Inflammatory macrophage treated with lipopolysaccharide for 1 hour (primary cell): ENCODE measurements at regions not wholly inside any gene's neighbourhood (a gene's known extent, or its start where the extent isn't known, plus 50 kb on each side); places are given as distances from the start of the nearest gene placed in this dataset.

Experiments
- DNase-seq, 2 donors: peaks; one replicate each; pipeline ENCODE4 v3.0.0-alpha.2; 2020 to 2022

DNA sequence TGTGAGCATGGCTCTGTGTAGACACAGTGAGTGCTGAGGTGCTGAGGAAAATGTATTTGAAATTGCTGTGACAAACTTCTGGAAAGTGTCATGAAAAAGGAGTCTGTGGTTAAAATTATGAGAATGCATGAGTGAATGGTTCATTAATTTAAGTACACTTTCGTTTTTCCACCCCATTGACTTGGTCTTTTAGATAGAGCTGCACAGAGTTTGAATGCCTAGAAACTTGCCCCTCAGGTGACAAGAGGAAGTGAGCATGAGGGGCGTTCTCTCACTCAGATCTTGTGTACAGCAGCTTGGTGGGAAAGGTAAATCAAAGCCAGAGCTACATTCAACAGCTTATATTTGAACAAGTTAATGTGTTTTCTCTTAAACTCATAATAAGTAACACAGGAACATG lies 296.8 kb downstream of the WDR72 start:
- no peak for DNase-seq

DNA sequence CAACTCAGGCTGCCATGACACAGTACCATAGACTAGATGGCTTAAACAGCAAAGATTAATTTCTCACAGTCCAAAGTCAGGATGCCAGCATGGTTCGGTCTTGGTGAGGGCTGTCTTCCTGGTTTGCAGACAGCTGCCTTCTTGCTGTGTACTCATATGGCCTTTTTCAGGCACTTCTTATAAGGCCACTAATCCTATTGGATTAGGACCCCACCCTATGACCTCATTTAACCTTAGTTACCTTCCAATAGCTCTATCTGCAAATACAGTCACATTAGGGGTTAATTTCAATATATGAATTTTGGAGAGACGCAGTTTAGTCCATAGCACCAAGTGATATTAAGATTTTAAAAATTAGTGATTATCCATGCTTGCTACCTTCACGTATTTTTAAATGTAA lies 297.8 kb downstream of the WDR72 start:
- no peak for DNase-seq

DNA sequence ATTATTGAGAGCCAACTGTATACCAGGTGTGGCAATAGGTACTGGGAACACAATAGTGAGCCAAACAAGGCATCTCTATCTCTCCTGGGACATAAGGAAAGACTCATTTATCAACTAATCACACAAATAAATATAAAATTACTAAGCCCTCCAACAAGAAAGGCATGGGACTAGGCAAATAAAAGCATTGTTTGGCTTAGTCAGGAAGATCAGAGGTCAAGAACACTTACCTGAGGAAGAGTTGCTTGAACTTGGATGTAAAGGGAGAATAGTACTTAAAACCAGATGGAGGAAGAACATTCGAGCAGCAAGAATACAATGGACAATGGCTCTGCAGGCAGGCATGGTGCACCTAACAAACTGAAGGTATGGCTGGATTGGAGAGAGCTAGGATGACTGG lies 300.7 kb downstream of the WDR72 start:
- DNase-seq = no peak

DNA sequence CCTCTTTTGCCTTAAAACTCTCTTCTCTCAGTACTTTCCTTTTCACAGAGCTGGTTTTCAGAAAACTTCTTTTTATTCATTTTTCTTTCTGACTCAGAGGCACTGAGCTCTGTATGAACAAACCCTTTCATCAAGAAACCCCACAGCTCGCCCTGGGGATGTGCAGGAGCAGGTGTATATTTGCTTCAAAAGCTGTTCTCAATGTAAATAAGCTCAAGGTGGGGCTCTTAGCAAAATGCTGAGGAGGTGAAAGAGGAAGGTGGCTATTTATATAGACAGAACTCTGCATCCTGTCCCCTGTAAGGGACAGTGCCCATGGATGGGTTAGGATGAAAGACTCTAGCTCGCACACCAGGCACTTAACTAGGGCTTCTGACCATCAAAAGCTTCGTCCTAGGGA lies 302.0 kb downstream of the WDR72 start:
- DNase-seq = no peak

DNA sequence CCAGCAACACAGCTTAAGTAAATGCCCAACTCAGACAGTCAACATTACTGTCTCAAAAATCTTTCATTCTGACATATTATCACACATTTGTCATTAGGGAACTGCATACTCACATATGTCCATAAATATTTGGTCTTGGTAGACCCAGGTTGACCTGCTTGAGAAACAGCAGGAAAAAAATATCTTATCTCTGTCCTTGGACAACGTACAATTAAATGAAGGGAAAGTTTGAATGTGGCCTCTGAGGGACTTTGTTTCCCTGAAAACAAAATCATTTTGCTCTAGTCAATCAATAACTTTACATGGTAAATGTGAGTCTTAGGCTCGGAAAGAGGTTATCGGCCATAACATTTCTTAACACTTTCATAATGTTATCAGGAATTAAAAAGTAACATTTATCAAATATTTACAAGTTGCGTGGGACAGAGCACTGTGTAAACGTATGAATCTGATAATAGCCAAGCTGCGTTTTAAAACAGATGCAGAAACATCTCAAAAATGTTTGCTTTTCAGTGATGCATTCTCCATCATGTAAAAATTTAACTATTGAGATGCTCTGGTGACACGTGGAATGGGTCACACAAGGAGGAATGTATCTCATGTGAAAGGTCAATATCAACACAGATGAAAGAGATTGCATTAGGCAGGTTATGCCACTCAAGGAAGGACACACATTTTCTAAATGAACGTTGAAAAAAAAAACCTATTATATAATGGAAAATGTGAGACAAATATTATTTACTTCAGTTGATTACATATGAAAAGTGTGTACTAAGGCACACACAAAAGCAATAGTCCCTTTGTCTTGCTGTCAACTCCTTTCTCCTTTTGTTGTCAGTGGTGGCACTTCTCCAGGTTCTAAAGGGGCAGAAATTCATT lies 304.4 kb downstream of the WDR72 start:
- DNase-seq = no peak

DNA sequence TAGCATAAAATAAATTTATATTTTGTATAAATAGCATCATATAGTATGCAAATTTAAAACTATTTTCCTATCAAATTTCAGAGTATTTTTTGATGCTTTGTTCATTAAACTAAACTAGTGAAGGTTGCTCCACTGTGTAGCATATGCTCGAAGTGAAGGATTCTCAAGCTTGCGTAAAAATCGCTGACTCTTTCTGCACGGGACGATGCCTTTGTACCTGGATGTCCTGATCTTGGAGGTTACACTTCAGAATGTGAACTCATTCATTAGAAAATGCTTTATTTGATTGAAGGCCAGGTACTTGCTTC lies 305.0 kb downstream of the WDR72 start:
- DNase-seq = no peak

DNA sequence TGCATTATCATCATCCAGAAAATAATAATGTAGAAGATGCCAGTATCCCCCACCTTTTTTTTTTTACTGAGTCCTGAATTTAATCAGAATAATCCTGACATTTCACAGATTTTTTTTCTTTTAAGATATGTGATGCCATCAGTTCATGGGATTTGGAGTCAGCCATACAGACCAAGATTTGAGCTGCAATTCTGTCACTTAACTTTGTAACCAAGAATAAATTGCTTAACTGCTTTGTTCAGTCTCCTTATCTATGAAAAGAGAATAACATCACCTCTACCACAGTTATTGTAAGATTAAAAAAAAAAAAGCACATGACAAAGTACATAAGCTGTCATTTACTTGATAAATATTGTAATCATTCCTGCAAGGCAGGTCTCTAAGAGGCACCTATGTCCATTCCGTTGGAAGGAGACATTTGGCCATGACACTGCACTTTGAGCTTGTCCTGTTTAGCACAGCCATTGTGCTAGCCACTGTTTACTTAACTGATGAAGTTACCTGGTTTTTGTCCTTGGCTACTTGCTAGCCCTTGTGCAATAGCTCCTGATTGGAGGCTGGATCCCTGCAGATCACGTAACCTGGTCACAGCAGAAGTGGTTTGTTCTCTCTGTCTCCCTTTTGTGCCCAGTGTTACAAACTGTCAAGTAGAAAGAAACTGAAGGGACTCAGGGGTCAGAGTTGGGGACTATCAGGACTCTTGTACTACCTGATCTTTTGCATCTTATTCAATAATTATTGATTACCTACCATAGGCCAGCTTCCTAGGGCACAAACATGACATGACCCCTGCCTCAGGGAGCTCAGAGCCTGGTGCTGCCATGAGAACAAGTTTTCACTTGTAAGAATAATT lies 306.0 kb downstream of the WDR72 start:
- no peak for DNase-seq

DNA sequence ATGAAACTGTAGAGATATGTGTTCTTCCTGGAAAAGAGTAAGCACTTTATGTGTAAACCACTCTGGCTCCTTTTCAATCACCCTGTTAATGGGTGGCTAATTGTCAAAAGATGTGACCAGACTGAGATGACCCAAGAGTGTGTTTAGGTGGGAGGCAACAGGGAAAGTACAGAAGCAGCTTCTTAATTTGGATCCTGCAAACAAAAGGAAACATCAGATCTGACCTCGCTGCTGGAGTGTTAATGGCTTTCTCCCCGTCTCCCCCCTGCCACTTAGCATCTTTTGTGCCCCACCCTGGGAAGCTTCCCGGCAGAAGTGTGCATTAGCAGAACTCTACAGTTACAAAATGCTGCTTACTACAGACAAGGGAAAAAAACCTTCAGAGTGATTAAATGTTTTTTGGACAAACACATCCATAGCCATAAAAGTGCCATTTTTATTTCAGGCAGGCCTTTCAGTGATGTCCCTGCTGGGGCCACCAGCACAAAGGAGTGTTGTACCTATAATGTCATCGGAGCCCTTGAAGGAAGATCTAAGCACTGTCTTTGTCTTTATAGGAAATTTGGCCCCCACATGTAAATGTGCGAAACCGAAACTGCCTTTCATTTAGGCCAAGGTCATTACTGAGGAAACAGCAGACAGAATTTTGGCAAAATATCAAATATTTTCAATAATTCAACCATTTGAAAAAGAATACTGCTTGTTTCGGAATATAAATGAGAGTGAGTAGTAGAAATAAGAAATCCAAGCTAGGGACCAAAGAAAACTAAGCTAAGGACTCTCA lies 311.0 kb downstream of the WDR72 start:
- DNase-seq = no peak

DNA sequence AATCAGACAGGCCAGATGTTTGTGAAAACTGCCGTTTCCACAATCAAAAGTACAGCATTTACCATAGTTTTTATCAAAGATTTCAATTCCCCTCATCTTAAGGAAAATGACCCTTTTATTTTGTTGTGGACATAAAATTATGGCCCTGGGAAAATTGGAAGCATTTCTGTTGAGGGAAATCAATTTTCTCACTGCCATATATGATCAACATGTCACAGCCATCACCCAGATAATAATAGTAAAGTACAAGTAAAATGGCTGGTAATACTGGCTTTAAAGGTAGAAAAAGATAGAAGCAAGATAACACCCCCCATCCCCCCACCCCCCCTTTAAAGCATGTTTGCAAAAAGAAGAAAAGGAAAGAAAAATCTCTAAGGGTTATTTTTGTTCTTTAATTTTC lies 311.7 kb downstream of the WDR72 start:
- DNase-seq = no peak

DNA sequence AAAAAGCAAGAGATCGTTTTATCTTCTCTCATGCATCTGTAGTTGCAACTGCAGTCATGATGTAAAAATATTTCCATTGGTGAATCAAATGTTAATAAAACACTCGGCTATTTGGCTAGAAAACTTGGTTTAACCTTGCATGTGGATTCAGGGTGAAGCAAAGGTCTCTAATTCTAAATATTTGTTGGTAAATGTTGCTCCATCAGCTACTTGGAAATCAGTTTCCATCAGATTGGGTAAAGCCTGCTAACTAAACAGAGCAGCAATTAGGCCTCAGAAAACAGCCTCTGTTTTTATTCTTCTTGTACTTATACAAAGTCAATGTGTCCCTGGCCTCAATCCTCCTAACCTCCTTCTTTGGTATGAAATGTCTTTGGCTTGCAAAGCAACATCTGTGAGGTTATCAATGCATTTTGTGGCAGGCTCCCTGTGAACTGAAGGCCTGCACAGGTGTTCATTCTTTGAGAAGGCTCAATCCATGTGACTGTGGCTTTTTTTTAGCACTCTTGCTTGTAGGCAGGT lies 312.3 kb downstream of the WDR72 start:
- DNase-seq = no peak

DNA sequence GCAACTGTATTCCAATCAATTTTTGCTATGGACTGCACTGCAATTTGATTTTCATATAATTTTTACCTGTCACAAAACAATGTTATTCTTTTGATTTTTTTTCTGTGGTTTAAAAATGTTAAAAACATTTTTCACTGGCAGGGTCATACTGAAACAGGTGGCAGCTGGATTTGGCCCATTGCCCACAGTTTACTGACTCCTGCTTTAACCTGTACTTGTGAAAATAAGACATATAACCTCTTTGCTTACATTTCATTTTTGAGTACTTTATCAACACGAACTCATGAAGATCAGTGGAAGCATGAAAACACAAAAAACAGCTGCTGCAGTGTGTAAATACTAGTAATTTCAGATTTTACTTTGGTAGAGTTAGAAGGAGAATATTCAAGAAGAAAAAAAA lies 313.1 kb downstream of the WDR72 start:
- no peak for DNase-seq

DNA sequence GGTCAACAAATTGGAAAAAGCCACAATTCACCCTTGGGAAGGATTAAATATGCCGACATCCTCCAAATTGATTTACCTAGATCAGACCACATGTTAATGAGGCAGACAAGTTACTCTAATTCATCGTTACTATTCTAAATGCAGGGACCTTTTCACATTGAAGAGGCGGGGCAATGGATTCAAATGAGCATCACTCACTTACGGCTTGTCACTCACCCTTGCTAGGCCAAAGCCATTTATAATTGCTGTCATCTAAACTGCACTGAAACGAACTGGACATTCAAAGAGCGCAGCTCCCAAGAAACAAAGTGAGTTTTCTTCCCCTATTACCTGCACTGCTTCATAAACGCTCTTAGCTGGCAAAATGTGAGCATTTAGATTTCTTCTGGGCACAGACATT lies 313.9 kb downstream of the WDR72 start:
- DNase-seq = no peak

DNA sequence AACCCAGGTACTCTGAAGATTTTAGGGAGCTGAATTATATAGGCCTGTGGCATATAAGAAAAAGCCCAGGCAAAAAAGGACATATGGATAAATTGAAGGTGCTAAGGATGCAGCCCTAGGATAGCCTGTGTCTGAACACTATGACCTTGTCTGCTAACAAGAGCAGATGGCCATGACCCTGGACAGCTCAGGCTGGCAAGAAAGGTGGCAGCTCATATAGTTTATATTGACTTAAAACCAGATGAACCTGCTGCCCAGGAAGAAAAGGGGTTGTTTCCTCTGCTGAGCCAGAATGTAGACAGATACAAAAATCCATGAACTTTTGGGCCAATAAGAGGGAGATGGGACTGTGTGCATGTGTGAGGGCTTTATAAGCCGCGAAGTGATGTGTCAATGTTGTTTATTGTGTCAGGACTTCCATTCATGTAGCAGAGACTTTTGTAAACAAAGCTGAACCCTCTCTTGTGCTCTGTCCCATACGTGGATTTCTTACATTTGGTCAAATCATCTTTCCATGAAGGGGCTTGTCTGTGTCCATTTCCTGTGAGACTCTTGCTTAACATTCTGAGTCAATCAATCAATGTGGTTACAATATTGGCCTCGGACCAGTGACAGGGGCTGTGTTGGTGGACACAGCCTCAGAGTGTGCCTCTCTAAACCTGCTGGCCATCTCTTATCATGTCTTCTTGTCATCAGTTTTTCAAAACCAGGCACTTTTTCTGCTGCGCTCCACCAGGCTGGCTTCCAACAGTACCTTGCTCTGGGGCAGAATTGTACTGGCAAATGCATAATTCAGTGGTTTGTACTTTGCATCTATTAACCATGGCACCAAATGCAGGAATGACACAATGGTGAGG lies 321.2 kb downstream of the WDR72 start:
- no peak for DNase-seq

DNA sequence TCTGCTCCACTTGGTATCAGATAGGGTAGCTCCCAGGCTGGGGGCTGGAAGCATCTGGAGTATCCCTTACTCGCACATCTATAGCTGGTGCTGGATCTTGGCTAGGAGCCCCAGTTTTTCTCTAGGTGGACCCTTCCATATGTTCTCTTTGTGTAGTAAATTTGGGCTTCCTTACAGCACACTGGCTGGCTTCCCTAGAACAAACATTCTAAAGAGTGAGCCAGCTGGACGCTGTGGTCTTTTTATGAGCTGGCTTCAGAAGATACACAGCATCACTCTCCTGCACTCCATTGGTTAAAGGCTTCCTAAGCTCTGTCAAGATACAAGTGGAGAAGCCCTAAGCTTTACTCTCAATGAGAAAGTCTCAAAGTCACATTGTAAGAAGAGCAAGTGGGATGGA lies 322.1 kb downstream of the WDR72 start:
- DNase-seq = no peak

DNA sequence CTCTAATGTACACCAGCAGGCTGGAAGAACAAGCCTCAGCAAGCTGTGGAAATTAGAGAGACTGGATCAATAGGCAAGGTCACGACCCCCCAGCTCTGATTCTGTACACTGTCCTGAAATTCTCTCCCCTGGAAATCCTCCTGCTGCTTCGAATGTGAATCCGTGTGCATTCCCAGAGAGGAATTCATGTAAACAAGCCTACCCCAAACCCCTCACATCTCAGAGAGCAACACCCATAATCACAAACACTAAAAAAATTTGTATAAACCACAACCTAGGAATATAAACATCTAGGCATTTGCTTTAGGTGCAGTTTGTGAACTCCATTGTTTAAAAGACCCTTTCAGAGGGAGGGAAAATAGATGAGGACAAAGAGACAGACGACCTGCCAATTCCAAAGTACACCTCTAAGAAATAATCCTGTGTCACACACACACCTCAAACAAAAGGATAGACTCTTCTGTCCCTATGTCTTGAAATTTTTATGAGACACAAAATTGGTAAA lies 325.2 kb downstream of the WDR72 start:
- DNase-seq = no peak

DNA sequence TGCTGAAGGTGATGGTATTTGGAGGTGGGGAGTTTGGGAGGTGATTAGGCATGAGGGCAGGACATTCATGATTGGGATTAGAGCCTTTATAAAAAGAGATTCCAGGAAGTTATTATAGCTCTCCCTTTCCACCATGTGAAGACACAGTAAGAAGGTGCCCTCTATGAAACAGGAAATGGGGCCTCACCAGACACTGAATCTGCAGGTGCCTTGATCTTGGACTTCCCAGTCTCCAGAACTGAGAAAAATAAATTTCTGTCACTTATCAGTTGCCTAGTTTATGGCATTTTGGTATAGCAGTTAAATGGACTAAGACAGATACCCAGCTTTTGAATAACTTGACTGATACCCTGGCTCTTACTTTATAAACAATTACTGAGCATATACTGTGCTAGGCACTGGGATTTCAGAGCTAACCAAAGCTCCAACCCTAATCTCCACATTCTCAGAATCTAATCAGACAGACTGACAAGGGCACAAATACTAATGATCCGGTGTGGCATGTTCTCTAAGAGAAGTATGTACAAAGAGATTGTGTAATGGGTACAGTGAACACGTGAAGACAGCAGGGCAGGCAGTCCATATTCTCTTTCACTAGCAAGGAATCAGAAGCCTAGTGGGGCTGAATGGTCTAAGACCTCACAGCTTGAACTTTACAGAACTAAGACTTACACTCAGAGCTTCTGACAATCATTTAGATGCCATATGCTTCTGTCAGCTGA lies 343.1 kb downstream of the WDR72 start:
- no peak for DNase-seq

DNA sequence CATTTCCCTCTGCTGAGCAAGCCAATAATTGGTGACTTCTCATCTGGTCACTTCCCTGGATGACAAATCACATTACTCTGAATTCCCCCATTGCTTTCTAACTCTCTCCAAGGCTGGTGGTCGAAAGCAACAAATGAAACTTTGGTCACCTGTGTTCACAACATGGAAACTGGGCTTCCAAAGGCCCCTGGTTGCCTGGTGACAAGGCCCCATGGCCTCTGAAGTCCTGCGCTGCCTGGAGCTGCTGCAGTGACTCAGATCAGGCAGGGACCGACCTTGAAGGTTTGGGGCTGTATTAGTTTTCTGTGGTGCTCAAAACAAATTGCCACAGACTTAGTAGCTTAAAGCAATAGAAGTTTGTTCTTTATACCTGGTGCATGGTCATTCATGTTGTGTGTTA lies 345.3 kb downstream of the WDR72 start:
- DNase-seq = no peak

DNA sequence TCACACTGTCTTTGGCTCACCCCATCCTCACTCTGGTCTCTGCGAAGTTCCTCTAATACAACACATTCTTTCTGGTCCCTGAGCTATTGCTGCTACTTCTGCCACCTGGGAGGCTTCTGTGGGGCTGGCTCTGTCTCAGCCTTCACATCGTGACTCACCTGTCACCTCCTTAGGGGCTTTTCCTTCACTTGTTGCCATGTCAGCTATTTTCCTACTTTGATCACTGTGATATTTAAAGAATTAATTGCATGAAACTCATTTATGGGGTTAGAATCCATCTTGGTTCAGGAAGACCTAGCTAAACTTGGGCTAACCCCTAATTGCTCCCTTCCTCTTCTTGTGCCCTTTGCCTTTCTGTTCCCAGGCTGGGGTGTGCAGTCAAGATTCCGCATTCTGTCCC lies 346.9 kb downstream of the WDR72 start:
- DNase-seq = no peak

DNA sequence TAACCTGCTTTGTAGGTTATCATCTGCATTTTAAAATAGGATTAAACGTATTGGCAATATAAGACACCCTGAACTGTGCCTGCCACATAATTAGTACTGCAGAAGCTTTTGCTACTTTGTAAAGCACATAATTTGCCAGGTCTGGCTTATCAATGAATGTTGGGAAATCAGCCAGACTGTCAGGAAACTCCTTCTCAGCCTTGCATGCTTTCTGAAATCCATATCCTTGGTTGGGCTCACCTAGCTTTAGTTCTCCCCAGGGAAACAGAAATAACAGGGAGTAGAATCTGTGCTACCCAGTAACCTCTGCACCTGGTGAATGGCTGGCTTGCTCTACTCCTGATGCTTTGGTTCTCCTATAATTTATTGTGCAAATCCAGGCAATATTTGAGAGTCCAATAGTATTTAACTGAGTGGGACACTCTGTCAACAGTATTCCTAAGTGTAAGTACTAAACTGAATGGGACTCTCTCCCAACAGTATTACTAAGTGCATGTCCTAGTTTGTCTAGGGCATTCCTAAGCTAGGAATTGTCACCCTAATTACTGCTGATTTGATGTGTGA lies 354.5 kb downstream of the WDR72 start:
- no peak for DNase-seq

DNA sequence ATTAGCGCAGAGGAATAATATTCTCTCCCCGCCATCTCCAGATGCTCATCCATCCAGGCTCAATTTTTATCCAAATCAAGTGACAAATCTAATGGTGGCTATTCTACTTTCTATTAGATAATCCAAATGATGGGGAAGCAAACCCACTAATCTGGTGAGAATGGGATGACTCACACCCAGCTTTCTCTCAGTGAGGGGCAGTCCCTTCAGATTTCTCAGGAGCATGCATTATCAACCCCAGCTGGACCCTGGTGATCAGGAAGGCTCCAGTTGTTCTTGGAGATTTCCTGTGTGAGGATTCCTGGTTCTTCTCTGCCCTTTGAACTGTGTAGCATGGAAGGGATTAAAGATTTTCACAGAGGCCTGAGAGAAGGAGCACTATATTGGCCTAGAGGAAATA lies 358.0 kb downstream of the WDR72 start:
- DNase-seq = no peak

DNA sequence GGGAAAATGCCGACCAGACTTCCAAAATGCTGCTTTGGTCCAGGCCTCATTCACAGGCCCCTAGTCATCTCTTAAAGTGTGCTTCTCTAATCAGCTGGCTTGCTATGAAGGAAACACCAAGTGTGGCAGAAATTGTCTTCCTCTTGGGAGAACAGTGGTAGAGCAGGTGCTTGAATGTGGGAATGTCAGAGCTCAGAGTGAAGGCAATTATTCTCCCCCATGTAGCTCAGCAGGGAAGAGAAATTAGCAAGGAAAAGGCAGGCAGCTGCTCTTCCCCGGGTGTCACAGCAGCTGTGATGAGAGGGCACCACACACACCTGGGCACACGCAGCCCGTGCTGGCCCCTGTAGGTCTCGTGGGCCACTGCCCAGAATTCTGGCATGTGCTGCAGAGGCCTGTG lies 358.5 kb downstream of the WDR72 start:
- DNase-seq = no peak
